Mesothelial cell of epicardium (in vitro differentiated cells): ENCODE measurements at regions not wholly inside any gene's neighbourhood (a gene's known extent, or its start where the extent isn't known, plus 50 kb on each side); places are given as distances from the start of the nearest gene placed in this dataset.

Experiments
- DNase-seq, 2 experiments: peaks; one replicate each; pipeline ENCODE4 v3.0.0; 2021; ENCODE audit warnings: low spot score in 2 of 2; ENCODE audit not compliant: unreplicated experiment in 2 of 2
- H3K27ac Mint-ChIP-seq: 2 replicates; pipeline ENCODE4 v1.8.0; 2021; ENCODE audit warnings: mixed read lengths
- H3K27me3 Mint-ChIP-seq: 2 replicates; pipeline ENCODE4 v1.8.0; 2021; ENCODE audit warnings: low read depth, mixed read lengths
- H3K36me3 Mint-ChIP-seq: 2 replicates; pipeline ENCODE4 v1.8.0; 2021; ENCODE audit warnings: mixed read lengths
- H3K4me1 Mint-ChIP-seq: 2 replicates; pipeline ENCODE4 v1.8.0; 2021; ENCODE audit warnings: mixed read lengths
- H3K4me3 Mint-ChIP-seq: 2 replicates; pipeline ENCODE4 v1.8.0; 2021; ENCODE audit warnings: mild to moderate bottlenecking, moderate library complexity, mixed read lengths
- H3K9me3 Mint-ChIP-seq: 2 replicates; pipeline ENCODE4 v1.8.0; 2021; ENCODE audit warnings: mixed read lengths
- CTCF ChIP-seq: fragments of 200-600 bp; sonication (generic); IDR thresholded peaks from one replicate; pipeline ENCODE4 v1.5.0; 2021; ENCODE audit warnings: antibody characterized with exemption; ENCODE audit not compliant: unreplicated experiment

- peaks cover 18% of the 10 kb centered on the region for H3K4me1 Mint-ChIP-seq
- H3K36me3 Mint-ChIP-seq: no peaks in the 10 kb centered on the region
- no peak for TF ChIP-seq CTCF
- H3K9me3 Mint-ChIP-seq: peaks cover 10% of the 10 kb centered on the region
- no peak overlapping the region for H3K4me3 Mint-ChIP-seq
- H3K27me3 Mint-ChIP-seq: no peaks in the 10 kb centered on the region
- peak in 1 of 2 experiments; percentile 42 for DNase-seq
- H3K27ac Mint-ChIP-seq: peak overlapping the region; percentile 84
These were observed 170.5 kb downstream of the NDUFA12 start for GRCh38 chr12:94832780-94833681.

GRCh38 chr12:94832105-94832504 lies 171.4 kb downstream of the NDUFA12 start:
- Mint-ChIP-seq H3K9me3 (peaks cover 10% of the 10 kb centered on the region), H3K36me3 (no peaks in the 10 kb centered on the region), H3K27me3 (no peaks in the 10 kb centered on the region), H3K4me1 (peaks cover 18% of the 10 kb centered on the region), H3K27ac (no peak overlapping the region), H3K4me3 (no peak overlapping the region)
- no peak for TF ChIP-seq CTCF
- DNase-seq: no peak

GRCh38 chr12:94831081-94831751 lies 172.3 kb downstream of the NDUFA12 start:
- H3K27ac Mint-ChIP-seq: no peak overlapping the region
- no peaks in the 10 kb centered on the region for H3K36me3 Mint-ChIP-seq
- H3K4me1 Mint-ChIP-seq: peaks cover 18% of the 10 kb centered on the region
- peaks cover 14% of the 10 kb centered on the region for H3K9me3 Mint-ChIP-seq
- no peak for DNase-seq
- no peak overlapping the region for H3K4me3 Mint-ChIP-seq
- H3K27me3 Mint-ChIP-seq: peaks cover 4% of the 10 kb centered on the region
- no peak for TF ChIP-seq CTCF

DNA sequence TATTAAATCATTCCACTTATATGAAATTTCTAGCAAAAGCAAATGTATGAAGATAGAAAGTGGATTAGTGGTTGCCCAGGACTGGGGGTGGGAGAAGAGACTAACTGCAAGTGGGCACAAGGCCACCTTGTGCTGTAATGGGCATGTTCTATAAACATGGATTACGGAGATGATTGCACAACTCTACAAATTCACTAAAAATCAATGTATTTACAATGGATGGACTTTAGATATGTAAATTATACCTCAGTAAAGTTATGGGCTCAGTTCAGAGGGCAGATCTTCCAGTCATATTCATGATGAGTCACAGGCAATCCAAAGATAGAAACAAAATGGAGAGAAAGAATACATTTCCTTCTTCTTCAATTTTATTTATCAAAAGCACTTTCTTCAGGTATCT lies 173.9 kb downstream of the NDUFA12 start:
- H3K27ac Mint-ChIP-seq: no peak overlapping the region
- peaks cover 18% of the 10 kb centered on the region for H3K4me1 Mint-ChIP-seq
- no peak for DNase-seq
- no peaks in the 10 kb centered on the region for H3K36me3 Mint-ChIP-seq
- peaks cover 12% of the 10 kb centered on the region for H3K27me3 Mint-ChIP-seq
- H3K4me3 Mint-ChIP-seq: no peak overlapping the region
- TF ChIP-seq CTCF: no peak
- peaks cover 17% of the 10 kb centered on the region for H3K9me3 Mint-ChIP-seq

GRCh38 chr12:94819011-94819410 lies 168.7 kb upstream of the TMCC3 start:
- TF ChIP-seq CTCF: no peak
- H3K4me3 Mint-ChIP-seq: no peak overlapping the region
- no peaks in the 10 kb centered on the region for H3K4me1 Mint-ChIP-seq
- H3K27me3 Mint-ChIP-seq: peaks cover 15% of the 10 kb centered on the region
- H3K9me3 Mint-ChIP-seq: peaks cover 11% of the 10 kb centered on the region
- H3K27ac Mint-ChIP-seq: no peak overlapping the region
- DNase-seq: no peak
- peaks cover 8% of the 10 kb centered on the region for H3K36me3 Mint-ChIP-seq
